ENCODE measurements at regions not wholly inside any gene's neighbourhood (a gene's known extent, or its start where the extent isn't known, plus 50 kb on each side); places are given as distances from the start of the nearest gene placed in this dataset.

- no peak for TF ChIP-seq CTCF (IDR thresholded peaks at IDR 0.05)
- no peak for TF ChIP-seq POLR2A (IDR thresholded peaks at IDR 0.05)
- intact Hi-C loops (cut with DNase I) = no loop called here
These were observed 159.6 kb downstream of the LSM5 start for GRCh38 chr7:32330602-32331001.

GRCh38 chr7:32326078-32326477, 164.1 kb downstream of the LSM5 start:
- Histone ChIP-seq H3K27ac (no peak overlapping the region), H3K4me3 (no peak overlapping the region), H3K4me1 (no peaks in the 10 kb centered on the region), H3K27me3 (no peaks in the 10 kb centered on the region), H3K9me3 (no peaks in the 10 kb centered on the region), H3K36me3 (no peaks in the 10 kb centered on the region)
- TF ChIP-seq POLR2AphosphoS5 (IDR thresholded peaks at IDR 0.05; ENCODE audit: insufficient read depth in 1 of 2, low read depth in 1 of 2) = no peak
- no peak for TF ChIP-seq CTCF (IDR thresholded peaks at IDR 0.05)
- TF ChIP-seq POLR2A (IDR thresholded peaks at IDR 0.05) = no peak
- no peak for DNase-seq (ENCODE audit: extremely low spot score in 2 of 2)
- intact Hi-C loops (cut with DNase I) = no loop called here

More at GRCh38 chr7:32330602-32331001, 159.6 kb downstream of the LSM5 start:
- no peak for DNase-seq (ENCODE audit: extremely low spot score in 2 of 2)
- H3K4me3 ChIP-seq = no peak overlapping the region
- H3K27me3 ChIP-seq = no peaks in the 10 kb centered on the region
- H3K36me3 ChIP-seq = no peaks in the 10 kb centered on the region
- no peaks in the 10 kb centered on the region for H3K9me3 ChIP-seq
- no peaks in the 10 kb centered on the region for H3K4me1 ChIP-seq
- H3K27ac ChIP-seq = no peak overlapping the region

- H3K27ac ChIP-seq = no peak overlapping the region
- H3K4me3 ChIP-seq = no peak overlapping the region
- DNase-seq (ENCODE audit: extremely low spot score in 2 of 2) = peak in 1 of 2 donors; percentile 62
- H3K4me1 ChIP-seq = no peaks in the 10 kb centered on the region
- H3K27me3 ChIP-seq = no peaks in the 10 kb centered on the region
- H3K36me3 ChIP-seq = no peaks in the 10 kb centered on the region
- intact Hi-C loops (cut with DNase I) = loop anchor here (5.0 kb wide), 1 partner anchor 719 kb away; no protein-coding TSS in a partner anchor
- no peak for TF ChIP-seq CTCF (IDR thresholded peaks at IDR 0.05)
- no peak for TF ChIP-seq POLR2A (IDR thresholded peaks at IDR 0.05)
- TF ChIP-seq POLR2AphosphoS5 (IDR thresholded peaks at IDR 0.05; ENCODE audit: insufficient read depth in 1 of 2, low read depth in 1 of 2) = no peak
- H3K9me3 ChIP-seq = no peaks in the 10 kb centered on the region
These were observed 166.5 kb downstream of the LSM5 start for GRCh38 chr7:32323712-32324111.

DNA sequence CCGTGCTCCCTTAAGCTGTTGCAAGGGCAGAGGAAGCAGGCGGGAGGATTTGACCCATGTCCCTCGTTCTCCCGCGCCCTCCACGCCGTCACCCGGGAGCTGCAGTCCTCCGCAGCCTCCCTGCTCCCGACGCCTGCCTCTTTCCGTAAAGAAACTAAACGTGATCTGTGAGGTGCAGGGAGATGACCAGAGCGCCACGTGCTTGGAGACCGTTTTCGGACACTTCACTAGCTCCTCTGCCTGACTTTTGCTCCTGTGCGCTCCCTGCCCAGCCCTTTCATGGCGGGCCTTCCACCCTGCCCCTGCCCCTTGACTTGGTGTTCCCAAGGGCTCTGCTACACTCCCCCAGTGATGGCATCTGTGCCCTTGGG, 171.2 kb downstream of the LSM5 start:
- Histone ChIP-seq H3K9me3 (no peaks in the 10 kb centered on the region), H3K4me1 (no peaks in the 10 kb centered on the region), H3K27ac (no peak overlapping the region), H3K4me3 (peak overlapping the region in 1 of 2 donors; percentile 20), H3K36me3 (no peaks in the 10 kb centered on the region), H3K27me3 (no peaks in the 10 kb centered on the region)
- TF ChIP-seq POLR2A (IDR thresholded peaks at IDR 0.05) (no peak), CTCF (IDR thresholded peaks at IDR 0.05) (no peak), POLR2AphosphoS5 (IDR thresholded peaks at IDR 0.05; ENCODE audit: insufficient read depth in 1 of 2, low read depth in 1 of 2) (no peak)
- no peak for DNase-seq (ENCODE audit: extremely low spot score in 2 of 2)
- intact Hi-C loops (cut with DNase I) = no loop called here

GRCh38 chr7:32318300-32319011, 171.7 kb downstream of the LSM5 start:
- Histone ChIP-seq H3K27ac (no peak overlapping the region), H3K4me1 (no peaks in the 10 kb centered on the region), H3K4me3 (peak overlapping the region in 1 of 2 donors; percentile 20), H3K36me3 (no peaks in the 10 kb centered on the region), H3K9me3 (no peaks in the 10 kb centered on the region), H3K27me3 (no peaks in the 10 kb centered on the region)
- no peak for TF ChIP-seq POLR2A (IDR thresholded peaks at IDR 0.05)
- TF ChIP-seq POLR2AphosphoS5 (IDR thresholded peaks at IDR 0.05; ENCODE audit: insufficient read depth in 1 of 2, low read depth in 1 of 2) = no peak
- TF ChIP-seq CTCF (IDR thresholded peaks at IDR 0.05) = no peak
- intact Hi-C loops (cut with DNase I) = no loop called here
- peak in 1 of 2 donors; percentile 81 for DNase-seq (ENCODE audit: extremely low spot score in 2 of 2)

All from vagina (tissue), 2 donors.